ENCODE measurements at regions not wholly inside any gene's neighbourhood (a gene's known extent, or its start where the extent isn't known, plus 50 kb on each side); places are given as distances from the start of the nearest gene placed in this dataset.

- TF ChIP-seq POLR2AphosphoS5 (IDR thresholded peaks at IDR 0.05; ENCODE audit: low read depth, low read length), result no peak
- no peak for TF ChIP-seq FOXP2 (optimal IDR thresholded peaks at IDR 0.05; ENCODE audit: borderline replicate concordance, extremely low read depth, extremely low read length, insufficient read depth)
- TF ChIP-seq SIN3A (IDR thresholded peaks at IDR 0.05; ENCODE audit: borderline replicate concordance, insufficient read depth, low read length), result no peak
- no peak for TF ChIP-seq REST (IDR thresholded peaks at IDR 0.05; ENCODE audit: insufficient read depth in 1 of 2, low read depth in 2 of 2, low read length in 2 of 2)
- no peak for TF ChIP-seq TAF1 (IDR thresholded peaks at IDR 0.05; ENCODE audit: borderline replicate concordance, insufficient read depth, low read length)
Observed at GRCh38 chr15:26066896-26067295, 203.8 kb upstream of the ATP10A start.

- TF ChIP-seq REST (IDR thresholded peaks at IDR 0.05; ENCODE audit: insufficient read depth in 1 of 2, low read depth in 2 of 2, low read length in 2 of 2), result no peak
- no peak for TF ChIP-seq TAF1 (IDR thresholded peaks at IDR 0.05; ENCODE audit: borderline replicate concordance, insufficient read depth, low read length)
- TF ChIP-seq FOXP2 (optimal IDR thresholded peaks at IDR 0.05; ENCODE audit: borderline replicate concordance, extremely low read depth, extremely low read length, insufficient read depth), result no peak
- no peak for TF ChIP-seq SIN3A (IDR thresholded peaks at IDR 0.05; ENCODE audit: borderline replicate concordance, insufficient read depth, low read length)
- no peak for TF ChIP-seq POLR2AphosphoS5 (IDR thresholded peaks at IDR 0.05; ENCODE audit: low read depth, low read length)
Observed at GRCh38 chr15:26065723-26066122, 202.6 kb upstream of the ATP10A start.

- TF ChIP-seq TAF1 (IDR thresholded peaks at IDR 0.05; ENCODE audit: borderline replicate concordance, insufficient read depth, low read length), result no peak
- TF ChIP-seq FOXP2 (optimal IDR thresholded peaks at IDR 0.05; ENCODE audit: borderline replicate concordance, extremely low read depth, extremely low read length, insufficient read depth), result no peak
- TF ChIP-seq POLR2AphosphoS5 (IDR thresholded peaks at IDR 0.05; ENCODE audit: low read depth, low read length), result no peak
- TF ChIP-seq SIN3A (IDR thresholded peaks at IDR 0.05; ENCODE audit: borderline replicate concordance, insufficient read depth, low read length), result no peak
Observed at GRCh38 chr15:26061248-26061647, 198.1 kb upstream of the ATP10A start.

GRCh38 chr15:26051761-26052675, 188.9 kb upstream of the ATP10A start:
- TF ChIP-seq REST (IDR thresholded peaks at IDR 0.05; ENCODE audit: insufficient read depth in 1 of 2, low read depth in 2 of 2, low read length in 2 of 2), result no peak
- TF ChIP-seq POLR2AphosphoS5 (IDR thresholded peaks at IDR 0.05; ENCODE audit: low read depth, low read length), result no peak
- no peak for TF ChIP-seq FOXP2 (optimal IDR thresholded peaks at IDR 0.05; ENCODE audit: borderline replicate concordance, extremely low read depth, extremely low read length, insufficient read depth)

GRCh38 chr15:26050984-26051383, 187.9 kb upstream of the ATP10A start:
- no peak for TF ChIP-seq POLR2AphosphoS5 (IDR thresholded peaks at IDR 0.05; ENCODE audit: low read depth, low read length)
- TF ChIP-seq REST (IDR thresholded peaks at IDR 0.05; ENCODE audit: insufficient read depth in 1 of 2, low read depth in 2 of 2, low read length in 2 of 2), result no peak
- TF ChIP-seq FOXP2 (optimal IDR thresholded peaks at IDR 0.05; ENCODE audit: borderline replicate concordance, extremely low read depth, extremely low read length, insufficient read depth), result no peak
- no peak for TF ChIP-seq SIN3A (IDR thresholded peaks at IDR 0.05; ENCODE audit: borderline replicate concordance, insufficient read depth, low read length)
- TF ChIP-seq TAF1 (IDR thresholded peaks at IDR 0.05; ENCODE audit: borderline replicate concordance, insufficient read depth, low read length), result no peak
